GM19438 (cell line): ENCODE measurements at regions not wholly inside any gene's neighbourhood (a gene's known extent, or its start where the extent isn't known, plus 50 kb on each side); places are given as distances from the start of the nearest gene placed in this dataset.
"Not testable (repeated sequence)": the region's sequence is repeated elsewhere in the genome, so short reads cannot be mapped to it uniquely, and the experiment has no call there.

ENCODE experiments used
- ATAC-seq: cut with Tn5 transposase; IDR thresholded peaks from one replicate; pipeline ENCODE4 v1.9.1; 2021; ENCODE audit warnings: low read depth; ENCODE audit not compliant: unreplicated experiment

- ATAC-seq: not testable (repeated sequence)
These were observed 56.2 kb upstream of the TFPI start for GRCh38 chr2:187610450-187610849.

- no peak for ATAC-seq
These were observed 58.6 kb upstream of the TFPI start for GRCh38 chr2:187612857-187613256.

- no peak for ATAC-seq
These were observed 60.5 kb upstream of the TFPI start for GRCh38 chr2:187614756-187615155.

GRCh38 chr2:187615364-187615763, 61.1 kb upstream of the TFPI start:
- no peak for ATAC-seq

GRCh38 chr2:187615902-187616301, 61.7 kb upstream of the TFPI start:
- no peak for ATAC-seq

DNA sequence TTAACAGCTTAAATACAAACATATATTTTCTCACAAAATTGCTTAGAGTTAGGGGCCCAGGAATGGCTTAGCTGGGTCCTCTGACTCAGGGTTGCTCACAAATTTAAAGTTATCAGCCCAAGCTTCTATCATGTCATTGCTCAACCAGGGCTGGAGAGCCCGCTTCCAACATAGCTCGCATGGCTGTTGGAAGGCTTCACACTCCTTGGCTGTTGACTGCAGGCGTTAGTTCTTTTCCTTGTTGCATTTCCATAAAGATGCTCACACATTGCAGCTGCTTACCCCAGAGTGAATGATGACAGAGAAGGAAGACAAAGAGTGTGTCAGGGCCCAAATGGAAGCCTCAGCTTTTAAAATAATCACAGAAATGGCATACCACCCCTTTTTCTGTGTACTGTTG, 62.9 kb upstream of the TFPI start:
- no peak for ATAC-seq

GRCh38 chr2:187617905-187618304, 63.7 kb upstream of the TFPI start:
- no peak for ATAC-seq

GRCh38 chr2:187618813-187619212, 64.6 kb upstream of the TFPI start:
- no peak for ATAC-seq

DNA sequence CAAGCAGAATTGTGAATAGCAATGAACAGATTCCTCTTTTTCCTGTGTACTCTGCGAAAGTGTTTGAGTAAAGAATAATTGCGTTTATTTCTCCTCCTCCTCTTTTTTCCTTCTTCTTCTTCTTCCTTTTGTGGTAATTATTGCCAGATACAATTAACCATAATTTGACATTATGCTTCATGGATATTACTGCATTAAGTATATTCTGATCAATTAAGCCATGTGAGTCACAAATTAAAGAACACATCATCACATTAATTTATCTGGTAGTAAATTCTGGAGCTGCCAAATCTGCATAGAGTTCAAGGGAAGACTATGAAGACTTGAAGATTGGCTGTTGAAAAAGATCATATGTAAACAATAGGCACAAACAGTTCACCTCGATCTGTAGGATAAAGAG, 72.9 kb upstream of the TFPI start:
- ATAC-seq: no peak

DNA sequence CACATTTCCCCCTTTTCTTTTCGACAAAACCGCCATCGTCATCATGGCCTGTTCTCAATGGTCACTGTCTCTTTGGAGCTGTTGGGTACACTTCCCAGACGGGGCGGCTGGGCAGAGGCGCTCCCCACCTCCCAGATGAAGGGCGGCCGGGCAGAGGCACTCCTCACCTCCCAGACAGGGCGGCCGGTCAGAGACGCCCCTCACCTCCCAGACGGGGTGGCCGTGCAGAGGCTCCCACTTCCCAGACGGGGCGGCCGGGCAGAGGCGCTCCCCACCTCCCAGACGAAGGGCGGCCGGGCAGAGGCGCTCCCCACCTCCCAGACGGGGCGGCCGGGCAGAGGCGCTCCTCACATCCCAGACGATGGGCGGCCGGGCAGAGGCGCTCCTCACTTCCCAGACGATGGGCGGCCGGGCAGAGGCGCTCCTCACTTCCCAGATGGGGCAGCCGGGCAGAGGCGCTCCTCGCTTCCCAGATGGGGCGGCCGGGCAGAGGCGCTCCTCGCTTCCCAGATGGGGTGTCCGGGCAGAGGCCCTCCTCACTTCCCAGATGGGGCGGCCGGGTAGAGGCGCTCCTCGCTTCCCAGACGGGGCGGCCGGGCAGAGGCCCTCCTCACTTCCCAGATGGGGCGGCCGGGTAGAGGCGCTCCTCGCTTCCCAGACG, 82.6 kb upstream of the TFPI start:
- ATAC-seq: not testable (repeated sequence)

DNA sequence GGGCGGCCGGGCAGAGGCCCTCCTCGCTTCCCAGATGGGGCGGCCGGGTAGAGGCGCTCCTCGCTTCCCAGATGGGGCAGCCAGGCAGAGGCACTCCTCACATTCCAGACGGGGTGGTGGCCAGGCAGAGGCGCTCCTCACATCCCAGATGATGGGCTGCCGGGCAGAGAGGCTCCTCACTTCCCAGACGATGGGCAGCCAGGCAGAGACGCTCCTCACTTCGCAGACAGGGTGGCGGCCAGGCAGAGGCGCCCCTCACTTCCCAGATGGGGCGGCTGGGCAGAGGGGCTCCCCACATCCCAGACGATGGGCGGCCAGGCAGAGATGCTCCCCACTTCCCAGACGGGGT, 83.1 kb upstream of the TFPI start:
- ATAC-seq: not testable (repeated sequence)

DNA sequence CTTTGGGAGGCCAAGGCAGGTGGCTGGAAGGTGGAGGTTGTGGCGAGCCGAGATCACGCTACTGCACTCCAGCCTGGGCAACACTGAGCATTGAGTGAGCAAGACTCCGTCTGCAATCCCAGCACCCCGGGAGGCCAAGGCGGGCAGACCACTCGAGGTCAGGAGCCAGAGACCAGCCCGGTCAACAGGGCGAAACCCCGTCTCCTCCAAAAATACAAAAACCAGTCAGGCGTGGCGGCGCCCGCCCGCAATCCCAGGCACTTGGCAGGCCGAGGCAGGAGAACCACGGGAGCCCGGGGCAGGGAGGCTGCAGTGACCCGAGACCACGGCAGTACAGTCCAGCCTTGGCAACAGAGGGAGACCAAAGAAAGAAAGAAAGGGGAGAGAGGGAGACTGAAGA, 83.5 kb upstream of the TFPI start:
- not testable (repeated sequence) for ATAC-seq

DNA sequence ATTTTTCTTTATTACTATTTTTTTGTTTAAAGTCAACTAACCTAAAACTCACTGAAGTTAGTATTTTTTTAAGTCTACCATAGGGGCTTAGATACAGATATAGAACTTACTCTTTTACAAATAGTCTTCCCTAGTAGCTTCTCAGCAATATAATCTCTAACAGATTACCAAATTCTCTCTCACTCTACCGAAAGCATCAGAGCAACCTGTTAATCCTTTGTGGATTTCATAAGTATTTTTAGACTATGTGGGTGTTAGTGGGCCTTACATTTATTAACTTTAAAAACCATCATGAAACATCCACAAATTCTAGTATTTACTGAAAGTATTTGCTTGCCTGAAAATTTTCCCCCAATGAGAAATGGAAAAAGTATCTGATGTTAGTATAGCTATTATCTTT, 84.6 kb upstream of the TFPI start:
- no peak for ATAC-seq

DNA sequence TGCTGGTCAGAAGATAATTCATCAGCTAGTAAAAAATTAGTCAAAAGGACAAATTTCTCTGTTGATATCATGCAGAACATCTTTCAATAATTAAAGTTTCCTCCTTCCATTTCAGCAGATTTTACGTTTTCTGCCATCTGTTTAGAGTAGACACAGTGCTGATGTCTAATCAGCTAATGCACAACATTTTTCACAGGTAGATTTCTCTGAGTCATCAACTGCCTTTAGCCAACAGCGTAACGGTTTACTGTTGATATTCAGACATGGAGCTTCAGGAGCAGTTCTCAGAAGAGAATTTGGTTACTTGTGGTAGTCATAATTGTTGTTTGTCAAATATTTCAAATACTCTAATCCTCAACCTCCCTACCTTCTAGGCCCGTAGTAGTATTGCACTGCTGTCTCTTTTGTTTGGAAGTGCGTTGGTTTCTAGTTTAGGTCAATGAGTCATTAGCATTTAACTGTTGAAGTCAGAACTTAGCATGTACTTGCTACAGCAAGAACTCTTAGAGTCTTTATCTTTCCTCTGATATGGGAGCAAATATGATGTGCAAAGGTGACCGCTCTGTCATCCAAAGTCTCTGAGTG, 86.8 kb upstream of the TFPI start:
- no peak for ATAC-seq

- no peak for ATAC-seq
These were observed 88.3 kb upstream of the TFPI start for GRCh38 chr2:187642498-187642897.

- ATAC-seq: no peak
These were observed 90.3 kb upstream of the TFPI start for GRCh38 chr2:187644486-187644885.

GRCh38 chr2:187644981-187645380, 90.7 kb upstream of the TFPI start:
- ATAC-seq: no peak

DNA sequence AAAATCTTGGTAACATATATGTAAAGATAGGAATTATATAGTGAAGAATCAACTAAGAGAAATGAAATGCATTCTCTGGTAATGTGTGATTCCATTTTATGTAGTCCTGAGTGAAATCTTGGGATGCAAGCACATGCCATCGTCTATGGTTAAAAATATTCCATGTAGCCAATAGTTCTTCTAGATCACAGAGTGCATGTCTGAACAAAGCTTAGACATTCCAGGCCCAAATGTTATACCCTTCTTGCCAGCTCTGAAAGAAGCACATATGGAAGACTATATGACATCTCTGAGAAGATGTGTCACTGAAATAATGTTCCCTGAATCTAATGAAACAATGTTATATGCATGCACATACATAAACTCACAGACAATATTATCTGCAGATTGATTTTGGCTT, 92.3 kb upstream of the TFPI start:
- no peak for ATAC-seq

DNA sequence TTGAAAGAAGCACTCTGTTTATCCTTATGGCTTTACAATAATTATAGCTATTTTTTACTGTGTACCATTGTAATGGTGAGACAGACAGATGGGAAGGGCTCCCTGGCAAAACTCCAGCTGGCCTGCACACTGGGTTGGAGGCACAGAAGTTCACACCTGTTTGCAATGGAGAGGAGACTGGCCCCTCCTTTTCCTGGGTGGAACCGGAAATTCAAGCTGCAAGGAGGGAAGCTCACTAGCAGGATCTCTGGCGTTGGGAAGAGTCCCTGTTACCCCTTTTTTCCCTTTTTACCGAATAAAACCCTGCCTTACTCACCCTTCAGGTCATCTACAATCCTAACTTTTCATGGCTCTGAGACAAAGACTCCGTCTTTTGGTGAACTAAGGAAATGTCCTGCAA, 100.3 kb upstream of the TFPI start:
- ATAC-seq: no peak

GRCh38 chr2:187655001-187655400, 100.8 kb upstream of the TFPI start:
- no peak for ATAC-seq

GRCh38 chr2:187656123-187656522, 101.9 kb upstream of the TFPI start:
- ATAC-seq: no peak

- ATAC-seq: no peak
These were observed 104.8 kb upstream of the TFPI start for GRCh38 chr2:187658952-187659525.
